Hematopoietic multipotent progenitor cell (in vitro differentiated cells): ENCODE measurements at regions not wholly inside any gene's neighbourhood (a gene's known extent, or its start where the extent isn't known, plus 50 kb on each side); places are given as distances from the start of the nearest gene placed in this dataset. TPM values are rescaled to one million over a fixed set of nuclear protein-coding genes. Genes with fewer than 3 reads are reported as not detected.

Source experiments
- DNase-seq, 3 donors: peaks; one replicate each; pipeline ENCODE4 v3.0.0-alpha.2; 2011 to 2015; ENCODE audit warnings: low read depth in 2 of 3, low spot score in 2 of 3
- small RNA-seq: library from RNA; depleted of rRNA; stranded (forward); fragments of <200 nt; gene quantifications from one replicate; pipeline ENCODE3, GENCODE V24; 2012

GRCh38 chr2:134190062-134190806 is 63.6 kb upstream of the MGAT5 start:
- no peak for DNase-seq

DNA sequence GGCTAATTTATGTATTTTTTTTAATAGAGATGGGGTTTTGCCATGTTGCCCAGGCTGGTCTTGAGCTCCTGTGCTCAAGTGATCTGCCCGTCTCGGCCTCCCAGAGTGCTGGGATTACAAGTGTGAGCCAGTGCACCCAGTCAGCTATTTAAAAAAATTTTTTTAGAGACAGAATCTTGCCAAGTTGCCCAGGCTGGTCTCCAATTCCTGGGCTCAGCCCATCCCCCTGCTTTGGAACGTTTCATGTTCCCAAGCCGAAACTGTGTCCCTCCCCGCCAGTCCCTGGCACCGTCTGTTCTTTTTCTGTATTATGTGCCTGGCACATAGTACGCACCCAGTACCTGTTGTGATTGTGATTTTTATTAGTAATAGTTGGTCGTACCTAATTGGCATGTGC is 63.1 kb upstream of the MGAT5 start:
- no peak for DNase-seq

DNA sequence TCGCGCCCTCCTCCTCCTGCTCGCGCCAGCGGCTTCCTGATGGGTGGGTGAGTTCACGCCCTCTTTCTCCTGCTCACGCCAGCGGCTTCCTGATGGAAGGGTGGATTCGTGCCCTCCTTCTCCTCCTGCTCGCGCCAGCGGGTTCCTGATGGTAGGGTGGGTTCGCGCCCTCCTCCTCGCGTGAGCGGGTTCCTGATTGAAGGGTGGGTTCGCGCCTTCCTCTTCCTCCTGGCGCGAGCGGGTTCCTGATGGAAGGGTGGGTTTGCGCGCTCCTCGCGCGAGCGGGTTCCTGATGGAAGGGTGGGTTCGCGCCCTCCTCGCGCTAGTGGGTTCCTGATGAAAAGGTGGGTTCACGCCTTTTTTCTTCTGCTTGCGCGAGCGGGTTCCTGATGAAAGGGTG is 62.0 kb upstream of the MGAT5 start:
- DNase-seq: no peak

DNA sequence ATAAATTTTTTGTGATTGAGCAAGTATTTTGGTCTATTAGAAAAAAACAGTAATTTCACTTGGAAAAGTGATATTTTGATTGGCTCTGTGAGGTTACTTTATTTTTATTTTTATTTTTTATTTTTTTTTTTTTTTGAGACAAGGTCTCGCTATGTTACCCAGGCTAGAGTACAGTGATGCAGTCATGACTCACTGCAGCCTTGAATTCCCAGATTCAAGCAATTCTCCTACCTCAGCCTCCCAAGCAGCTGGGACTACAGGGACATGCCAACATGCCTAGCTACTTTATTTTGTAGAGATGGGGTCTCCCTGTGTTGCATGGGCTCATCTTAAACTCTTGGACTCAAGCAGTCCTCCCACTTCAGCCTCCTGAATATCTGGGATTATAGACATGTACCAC is 60.9 kb upstream of the MGAT5 start:
- DNase-seq: no peak

GRCh38 chr2:134194519-134194918 is 59.4 kb upstream of the MGAT5 start:
- no peak for DNase-seq

GRCh38 chr2:134195341-134195740 is 58.5 kb upstream of the MGAT5 start:
- DNase-seq: peak in 1 of 3 donors; percentile 45

- no peak for DNase-seq
These were observed 56.4 kb upstream of the MGAT5 start for GRCh38 chr2:134197445-134197844.

DNA sequence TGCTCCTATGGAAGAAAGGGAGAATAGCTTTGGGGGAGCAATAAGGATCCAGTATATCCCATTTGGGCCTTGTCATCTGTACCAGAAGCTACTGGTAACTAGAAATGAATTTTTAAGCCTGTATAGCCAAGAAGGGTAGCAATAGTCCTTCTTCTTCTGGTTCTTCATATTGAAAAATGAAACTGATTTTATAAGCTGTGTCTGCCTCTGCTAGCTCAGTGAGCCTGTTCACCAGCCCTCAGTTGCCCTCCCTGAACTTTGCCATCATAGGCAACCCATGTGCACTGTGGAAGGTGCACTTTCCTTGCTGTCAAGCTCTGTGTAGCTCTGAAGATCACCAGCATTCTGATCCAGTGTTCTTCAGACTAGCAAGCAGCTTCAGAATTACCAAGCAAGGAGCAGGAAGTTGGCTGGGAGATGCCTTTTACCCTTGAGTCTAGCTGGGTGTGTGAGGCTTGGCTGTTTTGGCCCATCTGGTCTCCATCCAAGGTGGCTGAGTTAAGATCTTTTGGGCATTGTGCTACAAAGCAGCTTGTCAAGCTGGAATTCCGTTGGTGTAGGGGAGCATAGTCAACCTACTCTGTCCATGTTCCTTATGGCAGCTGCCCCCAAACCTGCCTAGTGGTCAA is 55.8 kb upstream of the MGAT5 start:
- DNase-seq: no peak

GRCh38 chr2:134199123-134199522 is 54.7 kb upstream of the MGAT5 start:
- no peak for DNase-seq

- no peak for DNase-seq
These were observed 53.7 kb upstream of the MGAT5 start for GRCh38 chr2:134200036-134200618.

- no peak for DNase-seq
These were observed 52.3 kb upstream of the MGAT5 start for GRCh38 chr2:134201533-134201932.

DNA sequence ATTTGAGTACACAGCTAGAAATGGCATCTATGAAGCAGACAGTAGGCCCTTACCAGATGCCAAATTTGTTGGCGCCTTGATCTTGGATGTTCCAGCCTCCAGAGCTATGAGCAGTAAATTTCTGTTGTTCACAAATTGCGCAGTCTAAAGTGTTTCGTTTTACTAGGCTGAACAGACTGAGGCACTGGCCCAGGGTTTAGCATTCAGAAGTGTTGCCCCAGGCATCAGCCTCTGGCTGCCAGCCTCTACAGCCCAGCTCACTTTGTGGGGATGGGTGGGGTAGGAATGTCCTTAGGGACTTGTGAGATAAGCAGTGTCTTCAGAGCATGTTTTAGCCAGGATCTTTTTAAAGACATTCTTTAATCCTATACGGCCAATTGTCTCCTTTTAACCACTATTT is 51.5 kb upstream of the MGAT5 start:
- DNase-seq: no peak

- DNase-seq: no peak
These were observed 50.7 kb upstream of the MGAT5 start for GRCh38 chr2:134203175-134203574.

Small RNAs in the stretch of these regions (small RNA-seq; reads per million reads assigned to genes)
- not detected for gene MIR3679
